ENCODE measurements at regions not wholly inside any gene's neighbourhood (a gene's known extent, or its start where the extent isn't known, plus 50 kb on each side); places are given as distances from the start of the nearest gene placed in this dataset.

GRCh38 chr2:236473691-236474090 lies 95.9 kb upstream of the ACKR3 start:
- no peaks in the 10 kb centered on the region for H3K79me2 ChIP-seq (ENCODE audit: low read length)
- no TSS peak for BruUV-seq (replicated peaks)
- no peak for TF ChIP-seq EZH2 (IDR thresholded peaks at IDR 0.05; ENCODE audit: low read length, unreplicated experiment)
- no peak for TF ChIP-seq EZH2phosphoT487 (IDR thresholded peaks at IDR 0.05; ENCODE audit: borderline replicate concordance, low read length)
- TF ChIP-seq CTCF (conservative IDR thresholded peaks at IDR 0.05; ENCODE audit: low read depth, low read length): no peak
- no peak overlapping the region for H2AFZ ChIP-seq (ENCODE audit: low read length)
- no peaks in the 10 kb centered on the region for H4K20me1 ChIP-seq (ENCODE audit: low read length)
- POLR2A ChIA-PET (ENCODE audit: unreplicated experiment): no interaction called here
- peaks cover 11% of the 10 kb centered on the region for H3K27me3 ChIP-seq (ENCODE audit: low read length)
- DNase-seq (no peak), ATAC-seq (no peak)
- intact Hi-C loops (cut with micrococcal nuclease): no loop called here
- no peaks in the 10 kb centered on the region for H3K9me2 ChIP-seq (replicated peaks; ENCODE audit: low read length)
- H3K27ac ChIP-seq (ENCODE audit: low read length): no peak overlapping the region
- H3K36me3 ChIP-seq (ENCODE audit: low read depth, low read length): no peaks in the 10 kb centered on the region
- H3F3A ChIP-seq (ENCODE audit: low read length, unreplicated experiment): no peaks in the 10 kb centered on the region
- no peaks in the 10 kb centered on the region for H3K9me3 ChIP-seq (ENCODE audit: low read length)
- CTCF ChIA-PET: no interaction called here
- no peak overlapping the region for H3K9ac ChIP-seq (ENCODE audit: low read length)
- no peak overlapping the region for H3K4me3 ChIP-seq (ENCODE audit: low read length)
- H3K4me2 ChIP-seq (ENCODE audit: low read length): no peak overlapping the region
- H3K4me1 ChIP-seq (ENCODE audit: insufficient read depth, low read length): no peaks in the 10 kb centered on the region

GRCh38 chr2:236479814-236480213 lies 89.8 kb upstream of the ACKR3 start:
- Histone ChIP-seq H3K9me2 (replicated peaks; ENCODE audit: low read length) (no peaks in the 10 kb centered on the region), H3K27me3 (ENCODE audit: low read length) (0 out of 2 replicates have a peak, but pooled peaks cover 11% of the 10 kb centered on the region), H3K4me3 (ENCODE audit: low read length) (no peak overlapping the region), H3K9ac (ENCODE audit: low read length) (no peak overlapping the region), H3K27ac (ENCODE audit: low read length) (no peak overlapping the region), H3K9me3 (ENCODE audit: low read length) (peaks cover 16% of the 10 kb centered on the region; the same call in 1 of the 2 replicates), H3K79me2 (ENCODE audit: low read length) (no peaks in the 10 kb centered on the region), H3K36me3 (ENCODE audit: low read depth, low read length) (no peaks in the 10 kb centered on the region), H4K20me1 (ENCODE audit: low read length) (no peaks in the 10 kb centered on the region), H3K4me1 (ENCODE audit: insufficient read depth, low read length) (no peaks in the 10 kb centered on the region), H3K4me2 (ENCODE audit: low read length) (no peak overlapping the region), H2AFZ (ENCODE audit: low read length) (no peak overlapping the region), H3F3A (ENCODE audit: low read length, unreplicated experiment) (no peaks in the 10 kb centered on the region)
- CTCF ChIA-PET: no interaction called here
- intact Hi-C loops (cut with micrococcal nuclease): no loop called here
- no peak for TF ChIP-seq EZH2phosphoT487 (IDR thresholded peaks at IDR 0.05; ENCODE audit: borderline replicate concordance, low read length)
- TF ChIP-seq EZH2 (IDR thresholded peaks at IDR 0.05; ENCODE audit: low read length, unreplicated experiment): no peak
- no peak for TF ChIP-seq CTCF (conservative IDR thresholded peaks at IDR 0.05; ENCODE audit: low read depth, low read length)
- POLR2A ChIA-PET (ENCODE audit: unreplicated experiment): no interaction called here
- BruUV-seq (replicated peaks): no TSS peak
- DNase-seq (no peak), ATAC-seq (no peak)

DNA sequence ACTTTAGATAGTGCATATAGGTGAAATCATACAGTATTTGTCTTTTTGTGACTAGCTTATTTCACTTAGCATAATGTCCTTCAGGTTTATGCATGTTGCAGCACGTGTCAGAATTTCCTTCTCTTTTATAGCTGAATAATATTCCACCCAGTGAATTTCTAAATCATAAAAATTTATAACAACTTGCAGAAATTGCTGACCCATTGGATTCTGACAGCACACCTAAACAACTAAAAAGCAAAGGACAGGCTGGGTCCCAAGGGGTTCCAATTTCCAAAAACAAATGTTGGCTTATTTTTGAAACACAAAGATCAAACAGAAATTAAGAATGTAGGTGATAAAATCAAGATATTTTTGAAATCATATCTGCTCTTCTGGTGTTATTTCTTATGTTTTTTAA lies 86.5 kb upstream of the ACKR3 start:
- DNase-seq (no peak), ATAC-seq (no peak)
- Histone ChIP-seq H3K4me1 (ENCODE audit: insufficient read depth, low read length) (no peaks in the 10 kb centered on the region), H3K36me3 (ENCODE audit: low read depth, low read length) (no peaks in the 10 kb centered on the region), H3F3A (ENCODE audit: low read length, unreplicated experiment) (no peaks in the 10 kb centered on the region), H3K9me2 (replicated peaks; ENCODE audit: low read length) (no peaks in the 10 kb centered on the region), H2AFZ (ENCODE audit: low read length) (no peak overlapping the region), H3K27me3 (ENCODE audit: low read length) (0 out of 2 replicates have a peak, but pooled peaks cover 11% of the 10 kb centered on the region), H3K79me2 (ENCODE audit: low read length) (no peaks in the 10 kb centered on the region), H3K9ac (ENCODE audit: low read length) (no peak overlapping the region), H3K27ac (ENCODE audit: low read length) (no peak overlapping the region), H3K4me3 (ENCODE audit: low read length) (no peak overlapping the region), H3K9me3 (ENCODE audit: low read length) (peaks cover 16% of the 10 kb centered on the region; the same call in 1 of the 2 replicates), H3K4me2 (ENCODE audit: low read length) (no peak overlapping the region), H4K20me1 (ENCODE audit: low read length) (no peaks in the 10 kb centered on the region)
- BruUV-seq (replicated peaks): no TSS peak
- intact Hi-C loops (cut with micrococcal nuclease): no loop called here
- POLR2A ChIA-PET (ENCODE audit: unreplicated experiment): no interaction called here
- no peak for TF ChIP-seq EZH2phosphoT487 (IDR thresholded peaks at IDR 0.05; ENCODE audit: borderline replicate concordance, low read length)
- TF ChIP-seq CTCF (conservative IDR thresholded peaks at IDR 0.05; ENCODE audit: low read depth, low read length): no peak
- no peak for TF ChIP-seq EZH2 (IDR thresholded peaks at IDR 0.05; ENCODE audit: low read length, unreplicated experiment)
- CTCF ChIA-PET: no interaction called here

All from PC-3 (cell line).